ENCODE measurements at regions not wholly inside any gene's neighbourhood (a gene's known extent, or its start where the extent isn't known, plus 50 kb on each side); places are given as distances from the start of the nearest gene placed in this dataset.
A peak's percentile ranks its signal among the peaks of the same experiment; 100 is the strongest.

DNA sequence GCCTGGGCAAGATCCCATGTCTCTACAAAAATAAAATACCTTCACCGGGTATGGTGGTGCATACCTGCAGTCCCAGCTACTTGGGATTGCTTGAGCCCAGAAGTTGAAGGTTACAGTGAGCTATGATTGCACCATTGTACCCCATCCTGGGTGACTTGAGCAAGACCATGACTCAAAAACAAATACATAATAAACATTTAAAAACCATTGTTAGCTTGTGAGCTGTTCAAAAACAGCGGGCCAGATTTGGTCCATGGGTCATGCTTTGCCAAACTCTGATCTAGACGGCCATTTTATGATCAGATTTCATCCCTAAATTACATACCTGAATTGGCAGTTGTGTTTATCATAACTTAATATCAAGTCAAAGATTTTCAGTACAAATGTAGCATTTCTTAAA lies 76.0 kb upstream of the GPM6B start:
- Histone ChIP-seq H3K4me1 (peaks cover 0 to 40% (median 17%) of the 10 kb centered on the region in 4 donors), H3K27me3 (peaks cover 0 to 3% of the 10 kb centered on the region in 2 donors), H3K36me3 (no peaks in the 10 kb centered on the region), H3K9me3 (no peaks in the 10 kb centered on the region), H3K27ac (peak overlapping the region in 2 of 4 donors; percentile 73 to 86), H3K4me3 (no peak overlapping the region)
- TF ChIP-seq, protein P1, sequence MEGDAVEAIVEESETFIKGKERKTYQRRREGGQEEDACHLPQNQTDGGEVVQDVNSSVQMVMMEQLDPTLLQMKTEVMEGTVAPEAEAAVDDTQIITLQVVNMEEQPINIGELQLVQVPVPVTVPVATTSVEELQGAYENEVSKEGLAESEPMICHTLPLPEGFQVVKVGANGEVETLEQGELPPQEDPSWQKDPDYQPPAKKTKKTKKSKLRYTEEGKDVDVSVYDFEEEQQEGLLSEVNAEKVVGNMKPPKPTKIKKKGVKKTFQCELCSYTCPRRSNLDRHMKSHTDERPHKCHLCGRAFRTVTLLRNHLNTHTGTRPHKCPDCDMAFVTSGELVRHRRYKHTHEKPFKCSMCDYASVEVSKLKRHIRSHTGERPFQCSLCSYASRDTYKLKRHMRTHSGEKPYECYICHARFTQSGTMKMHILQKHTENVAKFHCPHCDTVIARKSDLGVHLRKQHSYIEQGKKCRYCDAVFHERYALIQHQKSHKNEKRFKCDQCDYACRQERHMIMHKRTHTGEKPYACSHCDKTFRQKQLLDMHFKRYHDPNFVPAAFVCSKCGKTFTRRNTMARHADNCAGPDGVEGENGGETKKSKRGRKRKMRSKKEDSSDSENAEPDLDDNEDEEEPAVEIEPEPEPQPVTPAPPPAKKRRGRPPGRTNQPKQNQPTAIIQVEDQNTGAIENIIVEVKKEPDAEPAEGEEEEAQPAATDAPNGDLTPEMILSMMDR (IDR thresholded peaks at IDR 0.05) = no peak
- TF ChIP-seq POLR2A (IDR thresholded peaks at IDR 0.05) = no peak
- TF ChIP-seq EP300 (IDR thresholded peaks at IDR 0.05) = no peak
- no peak for DNase-seq (ENCODE audit: low spot score in 2 of 2)
- WGBS, 2 donors = 74 to 85% methylated on average over 3 of the region's 3 CpGs

DNA sequence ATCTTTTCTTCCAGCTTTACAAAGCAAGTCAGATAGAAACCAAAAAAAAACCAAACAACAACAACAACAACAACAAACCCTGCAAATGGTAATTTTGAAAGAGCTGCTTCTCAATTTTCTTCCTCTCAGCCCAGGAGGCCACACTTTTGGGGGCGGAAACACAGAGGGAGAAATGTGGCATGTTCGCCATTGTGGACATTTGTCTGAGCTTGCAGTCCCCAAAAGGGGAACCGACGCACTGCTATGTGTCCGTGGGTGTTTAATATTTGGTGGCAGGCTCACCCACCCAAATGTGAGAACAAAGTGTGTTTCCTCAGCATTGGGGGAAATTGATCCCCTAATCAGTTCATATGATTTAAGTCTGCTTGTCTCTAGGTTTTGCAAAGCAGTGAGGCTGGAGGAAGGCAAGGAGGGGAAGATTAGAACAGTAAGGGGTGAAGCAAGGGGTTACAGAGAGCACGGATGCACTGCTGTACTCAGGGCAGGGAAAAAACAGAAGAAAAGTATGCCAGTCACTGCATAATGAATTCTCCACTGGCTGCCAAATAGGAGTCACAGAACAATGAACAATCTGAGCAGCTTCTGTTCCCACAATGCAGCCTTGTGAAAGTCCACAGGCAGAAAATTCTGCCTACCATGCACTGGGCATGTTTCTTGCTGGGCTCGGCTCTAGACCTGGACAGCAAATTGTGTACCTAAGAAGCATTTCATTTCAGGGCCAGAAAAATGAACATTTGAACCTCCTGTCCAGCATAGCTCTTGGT lies 74.7 kb upstream of the GPM6B start:
- 33 to 44% methylated on average over 5 to 7 of the region's 7 CpGs for WGBS, 2 donors
- Histone ChIP-seq H3K4me3 (no peak overlapping the region), H3K9me3 (no peaks in the 10 kb centered on the region), H3K36me3 (no peaks in the 10 kb centered on the region), H3K27ac (peak overlapping the region in 3 of 4 donors; percentile 65 to 86 (median 73)), H3K4me1 (peaks cover 0 to 40% (median 14%) of the 10 kb centered on the region in 4 donors), H3K27me3 (peaks cover 0 to 3% of the 10 kb centered on the region in 2 donors)
- DNase-seq (ENCODE audit: low spot score in 2 of 2) = no peak
- TF ChIP-seq, protein P1 (IDR thresholded peaks at IDR 0.05) = no peak
- peak in 1 of 2 donors; percentile 62 for TF ChIP-seq EP300 (IDR thresholded peaks at IDR 0.05)

DNA sequence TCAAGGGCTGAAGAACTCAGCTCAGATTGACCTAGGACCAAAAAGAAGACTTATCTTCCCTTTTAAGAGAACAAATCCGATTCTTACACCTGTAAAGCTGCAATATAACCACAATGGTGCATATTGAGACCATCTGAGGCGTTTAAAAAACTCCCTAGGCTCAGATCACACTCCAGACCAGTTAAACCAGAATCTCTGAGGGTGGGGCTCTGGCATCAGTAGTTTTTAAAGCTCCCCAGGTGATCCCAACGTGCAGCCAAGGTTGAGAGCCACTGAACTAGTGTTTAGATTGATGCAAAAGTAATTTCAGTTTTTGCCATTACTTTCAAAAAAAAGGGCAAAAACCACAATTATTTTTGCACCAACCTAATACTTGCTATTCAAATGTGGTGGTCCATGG lies 73.9 kb upstream of the GPM6B start:
- TF ChIP-seq EP300 (IDR thresholded peaks at IDR 0.05) (no peak), POLR2A (IDR thresholded peaks at IDR 0.05) (no peak)
- TF ChIP-seq, protein P1 (IDR thresholded peaks at IDR 0.05) = no peak
- WGBS, 2 donors = 60 to 77% methylated on average over 3 of the region's 3 CpGs
- H3K9me3 ChIP-seq = no peaks in the 10 kb centered on the region
- DNase-seq (ENCODE audit: low spot score in 2 of 2) = no peak
- no peaks in the 10 kb centered on the region for H3K27me3 ChIP-seq
- peaks cover 0 to 36% (median 12%) of the 10 kb centered on the region in 4 donors for H3K4me1 ChIP-seq
- no peaks in the 10 kb centered on the region for H3K36me3 ChIP-seq
- no peak overlapping the region for H3K4me3 ChIP-seq
- H3K27ac ChIP-seq = peak overlapping the region in 3 of 4 donors; percentile 65 to 86 (median 73)

DNA sequence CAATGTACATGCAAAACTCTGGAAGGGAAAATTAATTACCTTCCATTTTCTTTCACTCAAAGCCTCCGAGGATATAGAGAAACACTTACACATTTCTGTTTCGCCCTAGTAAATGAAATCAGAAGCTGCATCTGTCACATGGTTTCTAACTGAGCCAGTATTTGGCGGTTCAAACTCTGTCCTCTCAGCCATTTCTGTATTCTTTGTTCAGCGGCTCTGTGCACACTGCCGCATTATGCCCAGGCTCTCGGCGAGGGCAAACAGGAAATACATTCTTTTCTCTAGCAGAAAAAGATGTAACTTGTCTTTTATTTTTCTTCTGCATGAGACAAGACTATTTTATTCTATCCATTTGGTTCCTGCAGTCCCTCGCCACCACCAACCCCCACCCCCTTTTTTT lies 71.4 kb upstream of the GPM6B start:
- peak overlapping the region in 3 of 4 donors; percentile 2 to 86 (median 73) for H3K27ac ChIP-seq

DNA sequence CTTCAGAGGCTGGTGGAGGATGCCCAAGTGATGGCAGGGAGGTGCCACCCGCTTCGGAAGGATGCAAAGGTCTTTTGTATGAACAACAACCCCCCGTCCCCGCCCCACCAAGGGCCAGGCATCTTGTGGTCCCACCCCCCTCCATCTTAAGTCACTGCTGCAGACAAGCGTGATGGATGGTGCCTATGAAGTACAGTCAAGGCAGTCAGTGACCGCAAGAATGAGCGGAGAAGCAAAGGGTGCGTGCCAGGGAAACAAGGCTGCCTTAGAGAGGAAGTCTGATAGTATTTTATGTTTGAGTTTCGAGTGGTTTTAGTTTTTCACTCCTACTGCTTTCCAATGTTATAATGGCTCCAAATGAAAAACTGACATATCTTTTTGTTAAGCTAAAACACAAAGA lies 68.7 kb upstream of the GPM6B start:
- no peak for DNase-seq (ENCODE audit: low spot score in 2 of 2)
- 63 to 80% methylated on average over 7 to 9 of the region's 9 CpGs for WGBS, 2 donors
- peak overlapping the region in 2 of 4 donors; percentile 73 to 86 for H3K27ac ChIP-seq
- TF ChIP-seq EP300 (IDR thresholded peaks at IDR 0.05) (no peak), POLR2A (IDR thresholded peaks at IDR 0.05) (no peak)
- TF ChIP-seq, protein P1 (IDR thresholded peaks at IDR 0.05) = no peak
- H3K4me1 ChIP-seq = peaks cover 0 to 8% (median 0%) of the 10 kb centered on the region in 4 donors
- H3K27me3 ChIP-seq = no peaks in the 10 kb centered on the region
- H3K36me3 ChIP-seq = no peaks in the 10 kb centered on the region
- no peak overlapping the region for H3K4me3 ChIP-seq
- no peaks in the 10 kb centered on the region for H3K9me3 ChIP-seq

More for the DNA sequence above, 71.4 kb upstream of the GPM6B start:
- Histone ChIP-seq H3K27me3 (no peaks in the 10 kb centered on the region), H3K36me3 (no peaks in the 10 kb centered on the region), H3K9me3 (no peaks in the 10 kb centered on the region), H3K4me3 (no peak overlapping the region), H3K4me1 (peaks cover 0 to 15% (median 2%) of the 10 kb centered on the region in 4 donors)
- TF ChIP-seq EP300 (IDR thresholded peaks at IDR 0.05) (peak in 1 of 2 donors; percentile 59), POLR2A (IDR thresholded peaks at IDR 0.05) (no peak)
- TF ChIP-seq, protein P1 (IDR thresholded peaks at IDR 0.05) = no peak
- 39 to 63% methylated on average over 8 of the region's 8 CpGs for WGBS, 2 donors
- no peak for DNase-seq (ENCODE audit: low spot score in 2 of 2)
